GM12874 (cell line): ENCODE measurements at regions not wholly inside any gene's neighbourhood (a gene's known extent, or its start where the extent isn't known, plus 50 kb on each side); places are given as distances from the start of the nearest gene placed in this dataset.

Experiments
- CTCF ChIP-seq: IDR thresholded peaks from 2 replicates; pipeline ENCODE4 v1.5.1; 2011; ENCODE audit warnings: low read depth, mild to moderate bottlenecking, control low read depth, low read length, moderate library complexity; ENCODE audit not compliant: insufficient read depth

GRCh38 chr18:30566877-30567276 lies 475.7 kb downstream of the DSC3 start:
- no peak for TF ChIP-seq CTCF

DNA sequence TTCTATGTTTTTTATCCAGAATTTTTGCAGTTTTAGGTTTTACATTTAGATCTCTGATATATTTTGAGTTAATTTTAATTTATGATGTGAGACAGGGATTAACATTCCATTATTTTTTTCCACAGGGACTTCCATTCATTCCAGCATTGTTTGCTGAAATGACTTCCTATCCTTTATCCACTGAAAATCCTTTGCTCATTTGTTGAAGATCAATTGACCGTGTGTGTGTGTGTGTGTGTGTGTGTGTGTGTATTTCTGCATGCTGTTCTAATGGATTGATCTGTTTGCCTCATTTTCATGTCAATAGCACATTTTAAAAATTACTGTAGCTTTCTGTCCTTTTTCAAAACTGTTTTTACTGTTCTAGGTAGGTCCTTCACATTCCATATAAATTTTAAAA lies 480.3 kb downstream of the DSC3 start:
- no peak for TF ChIP-seq CTCF

DNA sequence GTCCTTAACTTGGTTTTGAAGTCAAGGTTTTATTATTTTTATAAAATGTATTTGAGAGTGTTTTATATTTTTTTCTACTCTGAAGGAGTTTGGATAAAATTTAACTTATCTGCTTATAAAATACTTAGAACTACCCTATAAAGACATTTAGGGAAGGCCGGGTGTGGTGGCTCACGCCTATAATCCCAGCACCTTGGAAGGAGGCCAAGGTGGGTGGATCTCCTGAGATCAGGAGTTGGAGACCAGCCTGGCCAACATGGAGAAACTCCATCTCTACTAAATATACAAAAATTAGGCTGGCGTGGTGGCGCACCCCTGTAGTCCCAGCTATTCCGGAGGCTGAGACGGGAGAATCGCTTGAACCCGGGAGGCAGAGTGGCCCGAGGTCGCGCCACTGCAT lies 486.4 kb downstream of the DSC3 start:
- TF ChIP-seq CTCF: no peak

GRCh38 chr18:30545393-30545792 lies 497.1 kb downstream of the DSC3 start:
- no peak for TF ChIP-seq CTCF

DNA sequence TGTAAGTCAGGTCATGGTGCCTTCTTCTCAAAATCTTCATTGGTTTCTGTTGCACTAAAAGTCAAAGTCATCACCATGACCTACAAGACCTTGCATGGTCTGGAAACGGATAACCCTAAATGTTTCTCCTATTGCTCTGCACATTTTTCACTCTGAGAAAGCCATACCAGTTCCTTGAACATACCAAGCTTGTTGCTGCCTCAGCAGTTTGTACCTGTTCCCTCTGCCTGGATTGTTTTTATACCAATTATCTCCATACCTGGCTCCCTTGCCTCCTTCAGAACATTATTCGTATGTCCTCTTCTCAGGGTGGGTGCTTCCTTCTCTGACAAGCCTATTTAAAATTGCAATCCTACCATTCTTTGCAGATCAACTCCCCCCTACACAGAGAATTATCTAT lies 498.4 kb downstream of the DSC3 start:
- TF ChIP-seq CTCF: no peak

DNA sequence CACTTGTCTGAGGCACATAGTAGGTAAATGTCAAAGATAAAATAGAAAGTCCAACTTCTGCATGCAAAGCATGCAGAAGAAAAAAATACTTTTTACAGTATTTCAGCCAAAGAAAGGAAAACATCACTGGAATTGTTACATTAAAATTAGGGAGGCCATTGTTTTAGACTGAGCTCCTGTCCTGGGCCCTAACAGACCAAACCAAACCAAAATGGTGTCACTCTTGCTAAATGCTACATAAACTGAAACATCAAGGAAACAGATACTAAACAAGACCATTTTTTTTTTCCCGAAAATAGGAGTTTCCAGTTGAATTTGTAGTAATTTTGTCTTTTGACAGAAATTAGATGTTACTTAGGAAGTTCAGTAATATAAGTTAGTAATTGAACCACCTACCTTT lies 508.8 kb downstream of the DSC3 start:
- TF ChIP-seq CTCF: no peak

- TF ChIP-seq CTCF: no peak
Measured at GRCh38 chr18:30527917-30528316, 514.6 kb downstream of the DSC3 start.

DNA sequence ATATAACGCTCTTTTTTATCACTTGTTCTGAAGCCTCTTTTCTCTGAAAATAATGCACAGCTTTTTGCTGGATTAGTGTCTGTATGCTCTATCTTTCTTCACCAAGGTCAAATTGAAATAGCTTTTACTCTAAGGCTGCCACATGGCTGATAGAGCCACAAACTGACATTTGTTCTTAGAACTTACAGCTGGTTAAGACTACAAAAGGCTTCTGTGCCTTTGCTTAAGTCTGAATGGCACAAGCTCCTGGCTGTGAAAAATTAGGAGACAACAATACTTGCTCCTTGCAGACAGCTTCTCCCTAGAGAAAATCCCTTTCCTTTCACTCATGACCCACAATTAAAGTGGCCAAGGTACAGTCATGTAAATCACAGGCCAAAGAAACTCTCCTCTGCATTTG lies 515.3 kb downstream of the DSC3 start:
- TF ChIP-seq CTCF: no peak
